GM21390 (cell line): ENCODE measurements at regions not wholly inside any gene's neighbourhood (a gene's known extent, or its start where the extent isn't known, plus 50 kb on each side); places are given as distances from the start of the nearest gene placed in this dataset.

ENCODE experiments used
- ATAC-seq: cut with Tn5 transposase; IDR thresholded peaks from one replicate; pipeline ENCODE4 v1.9.1; 2021; ENCODE audit not compliant: unreplicated experiment

DNA sequence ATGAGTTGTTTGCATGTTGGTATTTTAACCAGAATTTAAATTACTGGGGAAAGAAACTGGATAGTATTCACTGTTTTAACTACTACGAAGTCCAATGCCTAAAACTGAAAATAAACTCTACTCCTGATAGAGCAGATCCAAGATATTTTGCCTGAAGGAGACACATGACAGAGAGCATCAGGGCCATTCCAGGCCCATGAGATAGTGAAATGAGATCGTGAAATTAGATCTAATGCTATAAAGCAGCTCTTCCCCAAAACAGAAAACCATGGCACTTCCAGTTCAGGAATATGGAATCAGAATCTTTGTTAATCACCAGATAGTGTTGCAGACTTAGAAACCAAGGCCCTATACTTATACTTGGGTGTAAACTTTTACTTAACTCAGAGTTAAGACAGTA, 124.3 kb upstream of the CACNA2D1 start:
- no peak for ATAC-seq

DNA sequence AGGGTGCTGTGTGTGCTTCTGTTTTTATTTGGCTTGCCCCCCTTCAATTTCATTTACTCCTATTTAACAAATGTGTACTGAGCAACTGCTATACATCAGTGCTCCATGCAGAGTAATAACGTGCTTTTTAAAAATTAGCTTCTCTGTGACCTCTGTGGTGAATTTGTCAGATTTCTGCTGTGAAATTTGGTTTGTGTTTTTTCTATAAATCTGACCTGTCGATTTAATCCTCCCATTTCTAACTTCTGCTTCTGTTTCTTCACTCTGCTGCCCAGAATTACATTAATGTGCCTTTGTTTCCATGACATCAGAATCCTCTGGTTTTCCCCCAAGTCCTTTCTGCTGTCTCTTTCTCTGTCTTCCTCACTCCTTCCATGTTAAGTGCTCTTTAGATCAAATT, 123.8 kb upstream of the CACNA2D1 start:
- ATAC-seq, result no peak

DNA sequence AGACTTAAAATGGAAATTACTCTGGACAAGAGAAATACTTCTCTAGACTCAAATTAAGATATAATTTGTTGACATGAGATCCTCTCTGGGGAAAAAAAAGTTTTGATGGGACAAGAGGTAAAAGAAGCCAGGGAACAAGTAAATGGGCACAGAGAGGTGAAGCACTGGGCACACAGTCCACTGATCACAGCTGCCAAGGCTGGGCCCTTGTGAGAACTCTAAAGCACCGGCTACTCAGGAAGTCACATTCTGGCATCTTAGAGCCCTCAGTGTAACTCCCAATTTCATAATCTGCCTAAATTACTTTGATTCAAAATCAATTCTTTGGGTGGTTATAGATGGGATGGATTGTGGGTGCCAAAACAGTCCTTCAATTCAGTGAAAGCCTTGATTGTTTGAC, 123.2 kb upstream of the CACNA2D1 start:
- no peak for ATAC-seq

DNA sequence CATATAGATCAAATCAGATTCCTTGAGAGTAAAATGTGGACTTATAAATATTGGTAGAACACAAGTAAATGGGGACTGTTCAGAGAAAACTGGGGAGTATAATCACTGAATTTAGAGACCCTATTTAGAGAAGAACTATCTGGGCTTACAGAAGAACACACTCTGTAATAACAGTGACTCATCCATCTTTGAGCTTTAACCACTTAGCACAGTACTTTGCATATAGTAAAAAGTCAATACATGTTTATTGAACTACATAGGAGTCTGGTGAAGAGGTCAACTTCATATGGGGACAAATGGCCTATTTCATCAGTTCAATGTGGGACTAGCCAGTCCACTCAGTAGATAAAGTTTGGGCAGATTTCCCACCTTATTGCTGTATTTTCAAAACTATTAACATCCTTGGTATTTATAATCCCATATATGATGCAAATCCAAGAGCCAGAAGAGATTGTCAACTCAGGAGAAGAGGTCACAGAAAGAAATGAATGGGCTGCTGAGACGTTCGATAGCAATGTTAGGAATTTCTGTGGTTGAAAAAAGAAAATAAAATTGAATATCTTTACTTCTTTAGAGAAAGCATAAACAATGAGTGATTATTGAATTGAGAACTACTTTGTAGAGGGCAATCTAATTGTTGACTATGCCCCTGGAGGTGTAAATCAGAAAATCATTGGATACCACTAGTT, 119.3 kb upstream of the CACNA2D1 start:
- no peak for ATAC-seq

DNA sequence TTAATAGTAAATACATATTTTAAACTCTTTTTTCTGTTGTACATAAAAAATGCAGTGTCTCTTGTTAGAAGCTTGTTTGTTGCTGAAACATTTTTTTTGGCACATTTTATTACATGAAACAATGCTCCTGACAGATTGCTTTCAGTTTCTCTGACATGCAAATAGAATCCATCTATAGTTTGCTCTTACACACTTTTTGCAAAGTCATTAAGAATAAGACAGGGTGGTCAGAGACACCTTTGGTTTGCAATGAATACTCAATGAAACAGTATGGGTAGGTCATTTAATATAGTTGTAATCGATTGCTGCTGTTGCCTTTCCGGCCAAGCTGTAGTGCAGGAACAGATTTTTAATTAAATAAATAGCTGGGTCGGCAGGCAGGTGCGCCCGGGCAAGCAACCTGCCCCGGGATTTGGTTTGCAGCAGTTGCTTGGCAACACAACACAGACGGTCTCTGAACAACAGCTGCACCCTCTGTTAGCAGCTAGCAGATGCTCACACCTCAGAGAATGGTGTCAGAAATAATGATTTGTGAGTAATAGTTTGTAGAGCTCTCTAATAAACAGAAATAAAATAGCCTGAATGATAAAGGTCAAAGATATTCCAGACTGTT, 115.7 kb upstream of the CACNA2D1 start:
- ATAC-seq, result peak; percentile 77

DNA sequence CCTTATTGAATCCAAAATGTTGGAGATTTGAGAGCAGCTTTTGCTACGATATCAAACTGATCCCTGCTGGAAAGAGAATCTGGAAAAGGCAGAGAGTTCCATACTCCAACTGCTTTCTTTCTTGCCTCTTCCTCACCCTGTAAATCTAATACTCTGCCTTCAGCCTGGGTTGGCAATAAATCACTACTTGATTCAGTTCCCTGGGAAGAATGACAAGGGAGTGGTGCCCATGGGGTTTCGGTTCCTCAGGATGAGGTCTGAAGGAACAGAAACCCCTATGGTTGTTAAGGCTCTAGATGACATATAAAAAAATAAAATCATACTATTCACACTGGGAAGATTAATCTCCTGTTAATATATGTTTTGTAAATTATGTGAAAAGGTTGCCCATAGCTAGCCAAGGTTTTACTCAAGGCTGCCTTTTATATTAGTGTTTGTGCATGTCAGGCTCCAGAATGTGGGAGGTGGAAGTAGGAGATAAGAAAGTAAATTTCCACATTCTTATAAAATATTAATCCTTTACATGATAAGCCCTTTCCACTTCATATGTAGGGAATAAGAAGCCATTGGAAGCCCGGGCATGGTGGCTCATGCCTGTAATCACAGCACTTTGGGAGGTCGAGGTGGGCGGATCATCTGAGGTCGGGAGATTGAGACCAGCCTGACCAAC, 106.2 kb upstream of the CACNA2D1 start:
- no peak for ATAC-seq

DNA sequence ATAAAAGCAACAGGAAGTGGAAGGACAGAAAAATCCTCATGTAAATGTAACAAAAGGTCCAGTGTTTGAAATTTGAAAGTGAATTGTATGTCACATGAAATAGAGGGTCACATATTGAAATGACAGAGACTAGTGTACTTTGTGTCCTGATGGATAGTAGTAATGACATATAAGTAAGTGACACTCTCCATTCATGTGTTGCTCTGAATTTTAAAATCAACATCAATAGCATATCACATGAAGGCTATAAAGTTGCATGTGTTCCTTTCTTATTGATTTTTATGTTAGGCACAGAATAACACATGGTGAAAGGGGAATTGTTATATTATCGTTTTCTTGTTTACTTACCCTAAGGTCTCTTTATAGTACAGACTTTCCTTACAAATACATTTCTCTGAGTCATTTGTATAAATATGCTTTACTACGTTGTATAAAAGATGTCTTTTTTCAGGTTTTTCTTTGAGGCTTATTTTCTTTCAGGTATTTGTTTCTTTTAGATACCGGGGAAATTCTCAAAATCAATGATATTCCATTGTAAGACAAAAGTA, 104.6 kb upstream of the CACNA2D1 start:
- ATAC-seq, result no peak

DNA sequence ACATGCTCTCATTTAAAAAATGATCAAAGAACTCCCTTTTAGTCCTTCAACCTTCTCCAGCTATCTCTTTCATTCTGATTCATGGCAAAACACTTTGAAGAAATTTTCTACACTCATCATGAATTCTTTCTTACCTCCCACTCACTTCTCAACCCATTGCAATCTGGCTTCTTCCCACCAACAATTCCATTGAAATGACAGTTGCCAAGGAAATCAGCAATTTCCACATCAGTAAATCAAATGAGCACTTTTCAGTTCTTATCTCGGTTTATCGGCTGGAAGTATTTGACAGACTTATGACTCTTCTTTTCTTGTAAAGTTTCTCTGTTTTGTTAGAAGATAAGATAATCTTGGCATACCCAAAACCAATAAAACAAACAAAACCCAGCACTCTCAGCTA, 99.1 kb upstream of the CACNA2D1 start:
- no peak for ATAC-seq

DNA sequence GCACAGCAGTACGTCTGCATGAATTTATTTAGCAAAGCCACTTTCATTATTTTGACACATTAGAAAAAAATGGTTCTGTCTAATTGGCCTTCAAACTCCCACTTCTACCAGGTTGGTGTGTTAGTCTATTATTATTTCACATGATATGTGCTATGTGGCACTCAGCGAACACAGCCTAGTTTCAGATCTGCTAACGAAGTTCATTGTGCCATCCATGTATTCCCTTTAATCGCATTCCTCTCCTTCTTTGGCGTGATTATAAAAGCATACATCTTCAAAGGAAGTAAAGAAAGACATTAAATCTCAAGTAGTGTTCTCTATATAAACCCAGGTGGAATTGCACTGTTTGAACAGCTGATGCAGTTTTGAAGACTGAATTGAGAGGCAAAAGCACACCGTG, 96.4 kb upstream of the CACNA2D1 start:
- no peak for ATAC-seq

DNA sequence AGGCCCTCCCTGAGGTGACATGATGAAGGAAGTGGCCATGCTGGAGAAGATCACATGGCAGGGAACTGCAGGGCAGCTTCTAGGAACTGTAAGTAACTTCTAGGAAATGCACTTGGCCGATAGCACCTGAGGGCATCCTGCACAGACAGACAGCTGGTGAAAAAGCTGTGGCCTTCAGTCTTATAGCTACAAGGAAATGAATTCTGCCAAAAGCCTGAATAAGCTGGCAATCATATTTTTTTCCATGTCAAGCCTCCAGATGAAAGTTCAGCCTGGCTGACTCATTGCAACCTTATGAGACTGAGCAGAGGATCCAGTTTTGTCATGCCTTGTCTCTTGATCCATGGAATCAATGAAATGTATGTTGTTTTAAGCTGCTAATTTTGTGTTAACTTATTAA, 91.1 kb upstream of the CACNA2D1 start:
- no peak for ATAC-seq

DNA sequence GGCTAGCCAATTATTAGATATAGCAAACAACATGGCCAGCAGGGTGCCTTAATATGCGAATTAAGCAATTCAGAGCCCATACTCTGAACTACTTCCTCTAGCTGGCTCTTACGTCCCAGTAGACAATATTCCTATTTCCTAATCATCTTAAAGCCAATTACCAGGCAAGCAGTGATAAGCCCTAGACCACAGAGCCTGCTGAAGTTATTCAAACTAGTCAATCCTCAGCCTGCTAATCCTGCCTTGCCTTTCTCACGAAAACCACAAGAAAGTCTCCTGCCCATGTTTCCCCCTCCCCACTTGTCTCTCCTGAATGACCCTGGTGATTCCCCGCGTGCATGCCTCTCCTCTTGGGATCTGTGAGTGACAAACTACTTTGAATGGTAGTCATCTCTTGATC, 86.8 kb upstream of the CACNA2D1 start:
- ATAC-seq, result no peak

DNA sequence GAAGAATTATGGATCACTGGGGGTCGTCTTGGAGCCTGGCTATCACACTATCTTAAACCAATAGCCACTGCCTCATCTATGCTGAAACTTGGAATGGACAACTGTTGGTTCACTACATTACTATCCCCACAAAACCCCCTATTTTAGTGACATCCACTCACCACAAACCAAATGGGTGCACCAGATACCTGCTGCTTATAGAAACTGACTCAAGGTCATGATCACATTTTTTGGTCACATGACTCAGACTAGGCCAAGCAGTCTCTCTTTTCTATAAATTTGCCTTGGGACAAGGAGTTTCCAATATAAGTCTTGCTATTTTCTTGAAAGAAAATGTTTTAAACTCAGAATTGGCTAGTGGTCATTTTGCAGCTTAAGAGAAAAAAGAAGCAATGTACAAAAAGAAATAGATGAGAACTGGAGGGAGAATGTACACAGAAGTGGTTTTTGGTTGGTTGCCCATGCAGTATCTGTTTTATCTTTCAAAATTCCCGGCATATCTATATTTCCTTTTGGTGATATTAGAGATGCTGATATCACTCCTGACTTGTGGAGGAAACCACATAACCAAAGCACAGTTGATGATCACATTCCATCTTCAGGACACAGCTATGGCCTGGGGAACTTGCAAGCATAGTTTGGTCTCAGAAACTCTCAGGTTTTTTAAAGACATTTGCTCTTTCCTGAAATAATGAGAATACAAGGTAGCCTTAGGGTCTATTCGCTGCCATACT, 85.2 kb upstream of the CACNA2D1 start:
- ATAC-seq, result no peak

DNA sequence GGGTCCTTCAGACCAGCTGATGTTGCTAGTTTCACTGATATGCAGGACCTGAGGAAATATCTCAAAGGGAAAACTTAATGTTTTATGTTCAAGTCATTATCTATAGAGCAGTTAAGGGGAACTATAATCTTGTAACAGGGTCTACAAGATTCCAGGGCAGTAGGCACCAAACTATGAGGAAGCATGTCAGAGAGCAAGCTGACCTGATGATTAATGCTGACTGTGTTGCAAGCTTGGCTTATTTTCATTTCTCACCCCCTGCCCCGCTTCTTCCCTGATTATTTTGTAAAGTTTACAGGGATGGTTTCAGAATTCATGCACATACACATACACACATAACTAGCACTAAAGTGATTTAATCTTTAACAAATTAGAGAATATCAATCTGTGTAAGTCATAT, 84.3 kb upstream of the CACNA2D1 start:
- ATAC-seq, result no peak

DNA sequence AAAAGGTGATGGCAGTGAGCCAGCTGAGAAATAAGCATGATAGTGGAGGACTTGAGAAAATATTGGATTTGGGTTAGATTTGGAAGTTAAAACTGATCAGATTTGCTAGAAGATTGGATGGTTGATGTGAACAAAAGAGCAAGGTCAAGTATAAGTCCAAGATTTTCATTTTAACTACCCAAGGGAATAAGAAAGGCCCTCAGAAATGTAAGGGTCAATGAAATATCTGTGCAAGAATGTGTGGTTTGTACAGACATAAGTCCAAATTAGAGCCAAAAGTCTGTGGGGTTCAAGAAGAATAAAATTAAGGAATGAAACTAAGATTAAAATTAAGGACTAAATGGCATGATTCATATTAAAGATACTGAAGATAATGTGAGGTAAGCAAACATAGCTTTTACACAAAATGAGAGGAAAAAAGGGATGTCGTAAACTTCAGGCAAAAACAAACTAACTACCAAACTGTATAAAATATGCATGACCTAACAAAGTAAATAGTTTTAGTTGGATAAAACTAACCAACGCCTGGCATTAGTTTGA, 78.4 kb upstream of the CACNA2D1 start:
- ATAC-seq, result no peak

DNA sequence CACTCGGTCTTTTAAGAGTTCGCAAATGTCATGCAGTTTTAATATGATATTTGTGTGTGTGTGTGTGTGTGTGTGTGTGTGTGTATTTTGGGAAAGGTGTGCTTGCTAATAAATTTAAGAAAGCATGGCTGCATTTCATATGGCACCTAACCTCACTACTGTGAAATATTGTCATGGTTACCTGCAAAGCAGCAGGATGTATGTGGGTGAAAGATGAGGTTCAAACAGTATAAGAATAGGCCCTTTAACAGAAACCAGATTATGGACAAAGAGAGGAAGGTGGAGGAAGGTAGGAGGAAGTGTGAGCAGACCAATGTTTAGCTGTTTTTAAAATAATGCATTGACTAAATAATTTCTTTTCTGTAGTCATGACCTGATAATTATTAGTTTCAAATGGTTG, 73.5 kb upstream of the CACNA2D1 start:
- no peak for ATAC-seq

DNA sequence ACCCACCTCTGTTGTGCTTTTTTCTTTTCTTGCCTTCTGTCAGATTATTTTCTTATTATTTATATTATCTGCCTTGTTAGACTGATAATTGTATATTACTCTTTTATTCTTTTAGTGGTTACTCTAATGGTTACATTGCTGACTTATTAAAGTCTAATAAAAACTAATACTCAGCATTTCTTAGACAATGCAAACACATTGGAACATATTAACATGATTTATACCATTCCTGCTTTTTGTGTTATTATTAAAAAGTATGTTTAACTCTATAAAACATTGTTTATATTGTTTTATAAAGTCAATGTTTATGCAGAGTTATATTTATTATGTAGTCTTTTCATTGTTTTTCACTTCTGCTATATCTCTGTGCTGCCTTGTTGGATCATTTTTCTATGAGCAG, 68.0 kb upstream of the CACNA2D1 start:
- no peak for ATAC-seq

DNA sequence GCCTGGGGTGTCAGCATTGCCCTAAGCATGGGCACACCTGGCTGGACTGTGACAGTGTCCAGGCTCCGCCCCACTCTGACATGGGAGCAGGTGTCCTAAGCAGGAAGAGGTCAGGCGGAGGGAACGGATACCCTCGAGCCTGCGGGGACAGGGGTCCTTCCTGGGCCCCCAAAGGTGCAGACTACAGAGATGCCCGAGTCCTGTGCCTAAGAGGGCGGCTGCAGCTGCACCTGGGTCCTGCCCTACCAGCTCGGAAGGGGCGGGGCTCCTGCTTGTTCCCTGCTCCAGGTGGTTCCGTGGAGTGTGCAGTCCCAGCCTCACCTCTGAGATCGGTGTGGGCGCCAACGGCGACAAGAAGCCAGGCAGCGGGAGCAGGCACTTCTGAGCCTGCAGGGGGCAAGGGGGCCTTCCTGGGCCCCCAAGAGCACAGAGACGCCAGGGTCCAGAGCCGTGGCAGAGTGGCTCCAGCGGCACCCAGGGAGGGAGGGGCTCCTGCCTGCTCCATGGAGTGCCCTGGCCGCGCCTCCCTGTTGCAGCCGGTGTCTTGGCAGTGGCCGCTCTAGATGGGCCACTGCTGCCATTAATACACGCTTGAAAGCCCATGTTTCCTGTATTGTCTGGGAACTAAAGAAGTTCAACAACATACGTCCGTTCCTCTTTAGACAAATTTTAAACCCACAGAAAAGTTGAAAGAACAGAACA, 64.5 kb upstream of the CACNA2D1 start:
- no peak for ATAC-seq

DNA sequence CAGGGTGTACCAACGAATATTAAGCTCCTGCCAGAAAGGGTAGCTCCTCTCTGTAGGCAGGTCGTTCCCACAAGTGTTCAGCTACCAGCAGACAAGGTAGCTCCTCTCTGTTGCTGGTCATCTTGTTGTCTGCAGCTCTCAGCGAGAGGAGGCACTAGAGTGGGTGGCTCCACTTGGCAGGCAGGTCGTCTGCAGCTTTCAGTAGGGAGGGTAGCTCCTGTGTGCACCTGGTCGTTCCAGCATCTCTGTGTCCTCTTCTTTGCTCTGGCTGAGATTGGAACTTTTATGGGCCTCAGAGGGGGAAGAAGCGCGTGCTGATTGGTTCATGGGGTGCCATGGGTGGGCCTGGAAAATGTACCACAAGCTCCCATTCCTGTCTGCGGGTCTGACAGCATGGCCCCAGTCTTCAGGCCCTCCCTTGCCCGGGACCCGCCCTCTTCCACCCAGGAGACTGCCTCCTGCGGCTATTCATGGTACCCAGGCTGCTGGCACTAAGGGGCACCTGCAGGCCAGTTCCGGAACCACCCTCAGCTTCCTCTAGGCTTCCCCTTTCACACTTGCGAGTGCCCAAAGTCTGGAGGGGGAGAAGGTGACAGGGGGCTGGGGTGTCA, 63.9 kb upstream of the CACNA2D1 start:
- no peak for ATAC-seq

DNA sequence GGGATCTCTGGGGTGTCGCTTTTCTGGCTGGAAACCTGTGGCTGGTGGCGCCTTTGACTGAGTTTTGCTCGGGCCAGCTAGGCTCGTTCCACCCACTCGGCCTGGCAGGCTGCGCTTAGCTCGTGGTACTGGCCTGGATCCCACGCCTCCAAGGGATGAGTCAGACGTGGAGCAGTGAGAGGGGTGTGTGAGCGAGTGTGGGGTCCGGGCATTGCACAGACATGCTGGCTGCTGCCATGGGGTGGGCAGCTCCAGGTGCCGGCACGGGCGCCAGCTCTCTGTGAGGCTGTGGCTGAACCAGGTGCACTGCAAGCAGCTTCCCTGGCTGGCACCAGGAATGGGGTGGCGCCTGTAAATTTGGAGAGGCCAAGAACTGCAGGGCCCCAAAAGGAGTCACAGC, 63.1 kb upstream of the CACNA2D1 start:
- ATAC-seq, result no peak

DNA sequence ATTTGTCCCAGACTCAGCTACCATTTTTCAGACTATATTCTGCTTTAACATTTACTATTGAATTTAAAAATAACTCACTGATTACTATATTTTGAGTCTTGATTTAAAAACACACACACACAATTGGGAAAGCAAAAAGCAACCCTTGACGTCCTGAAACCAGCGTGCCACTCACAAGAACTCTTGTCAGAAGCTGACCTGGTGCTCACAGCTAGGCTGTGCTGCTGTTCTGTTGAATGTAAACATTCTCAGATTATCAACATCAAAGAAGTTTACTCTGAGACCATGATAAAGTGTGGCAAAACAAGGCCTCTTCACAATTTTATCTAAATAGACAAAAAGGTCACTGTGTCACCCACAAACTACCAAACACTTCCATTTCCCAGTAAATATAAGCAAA, 62.6 kb upstream of the CACNA2D1 start:
- ATAC-seq, result no peak
